ENCODE measurements at regions not wholly inside any gene's neighbourhood (a gene's known extent, or its start where the extent isn't known, plus 50 kb on each side); places are given as distances from the start of the nearest gene placed in this dataset.

GRCh38 chr7:81111358-81111757 is 192.5 kb upstream of the SEMA3C start (continued):
- TF ChIP-seq CHD7 (IDR thresholded peaks at IDR 0.05; ENCODE audit: insufficient replicate concordance, low read length) (no peak), CBX5 (IDR thresholded peaks at IDR 0.05; ENCODE audit: low read depth, low read length) (no peak)
